Large intestine (tissue), 3 donors: ENCODE measurements at regions not wholly inside any gene's neighbourhood (a gene's known extent, or its start where the extent isn't known, plus 50 kb on each side); places are given as distances from the start of the nearest gene placed in this dataset.

Source experiments
- DNase-seq, 2 donors: peaks; one replicate each; pipeline versions ENCODE4 v3.0.0 to v3.0.0-alpha.2; 2013
- H3K27ac ChIP-seq: one replicate; pipeline ENCODE4 v1.5.1; 2013; ENCODE audit warnings: low read length
- H3K27me3 ChIP-seq: 2 replicates; pipeline ENCODE4 v1.6.1; 2013; ENCODE audit warnings: low read length; ENCODE audit not compliant: control insufficient read depth, insufficient read depth
- H3K36me3 ChIP-seq: 2 replicates; pipeline ENCODE4 v1.6.1; 2013; ENCODE audit warnings: low read length; ENCODE audit not compliant: control insufficient read depth, insufficient read depth
- H3K4me1 ChIP-seq: one replicate; pipeline ENCODE4 v1.6.1; 2013; ENCODE audit warnings: low read length; ENCODE audit not compliant: control insufficient read depth, insufficient read depth
- H3K4me3 ChIP-seq: one replicate; pipeline ENCODE4 v1.5.1; 2013; ENCODE audit warnings: low read length
- H3K9me3 ChIP-seq: one replicate; pipeline ENCODE4 v1.6.1; 2013; ENCODE audit warnings: mild to moderate bottlenecking, low read depth, low read length, moderate library complexity; ENCODE audit not compliant: control insufficient read depth
- WGBS: methylation state at CpG from one replicate; pipeline ENCODE4 v1.1.5; 2013; ENCODE audit warnings: low lambda C conversion rate; ENCODE audit not compliant: insufficient coverage; 5-methylcytosine and 5-hydroxymethylcytosine counted together

- Histone ChIP-seq H3K9me3 (peaks cover 8% of the 10 kb centered on the region), H3K36me3 (no peaks in the 10 kb centered on the region), H3K4me3 (no peak overlapping the region), H3K27ac (no peak overlapping the region), H3K4me1 (no peaks in the 10 kb centered on the region), H3K27me3 (no peaks in the 10 kb centered on the region)
- DNase-seq = no peak
These were observed 498.5 kb downstream of the EIPR1 start for GRCh38 chr2:2879071-2879470.

GRCh38 chr2:2877427-2877826, 500.2 kb downstream of the EIPR1 start:
- Histone ChIP-seq H3K9me3 (peaks cover 8% of the 10 kb centered on the region), H3K4me1 (no peaks in the 10 kb centered on the region), H3K4me3 (no peak overlapping the region), H3K27ac (no peak overlapping the region), H3K27me3 (no peaks in the 10 kb centered on the region), H3K36me3 (no peaks in the 10 kb centered on the region)
- WGBS = 90% methylated on average over 2 of the region's 13 CpGs
- no peak for DNase-seq

GRCh38 chr2:2876331-2877221, 501.0 kb downstream of the EIPR1 start:
- no peaks in the 10 kb centered on the region for H3K36me3 ChIP-seq
- no peak for DNase-seq
- H3K4me1 ChIP-seq = no peaks in the 10 kb centered on the region
- no CpG with 5 or more reads among the region's 18 CpGs for WGBS
- no peak overlapping the region for H3K27ac ChIP-seq
- H3K9me3 ChIP-seq = peaks cover 8% of the 10 kb centered on the region
- no peak overlapping the region for H3K4me3 ChIP-seq
- H3K27me3 ChIP-seq = no peaks in the 10 kb centered on the region

- WGBS = no CpG with 5 or more reads among the region's 6 CpGs
- H3K36me3 ChIP-seq = no peaks in the 10 kb centered on the region
- peaks cover 8% of the 10 kb centered on the region for H3K9me3 ChIP-seq
- no peak for DNase-seq
- no peaks in the 10 kb centered on the region for H3K4me1 ChIP-seq
- no peaks in the 10 kb centered on the region for H3K27me3 ChIP-seq
- H3K27ac ChIP-seq = no peak overlapping the region
- H3K4me3 ChIP-seq = no peak overlapping the region
These were observed 501.8 kb downstream of the EIPR1 start for GRCh38 chr2:2875831-2876230.

- peaks cover 8% of the 10 kb centered on the region for H3K9me3 ChIP-seq
- DNase-seq = no peak
- no peaks in the 10 kb centered on the region for H3K4me1 ChIP-seq
- no peaks in the 10 kb centered on the region for H3K36me3 ChIP-seq
- H3K27ac ChIP-seq = no peak overlapping the region
- WGBS = no CpG with 5 or more reads among the region's 11 CpGs
- H3K4me3 ChIP-seq = no peak overlapping the region
- no peaks in the 10 kb centered on the region for H3K27me3 ChIP-seq
These were observed 502.3 kb downstream of the EIPR1 start for GRCh38 chr2:2875296-2875695.

GRCh38 chr2:2874805-2875204, 502.8 kb downstream of the EIPR1 start:
- Histone ChIP-seq H3K4me3 (no peak overlapping the region), H3K9me3 (peaks cover 8% of the 10 kb centered on the region), H3K4me1 (no peaks in the 10 kb centered on the region), H3K36me3 (no peaks in the 10 kb centered on the region), H3K27ac (no peak overlapping the region), H3K27me3 (no peaks in the 10 kb centered on the region)
- no CpG with 5 or more reads among the region's 12 CpGs for WGBS
- no peak for DNase-seq

- peaks cover 8% of the 10 kb centered on the region for H3K9me3 ChIP-seq
- H3K4me1 ChIP-seq = no peaks in the 10 kb centered on the region
- DNase-seq = no peak
- H3K27ac ChIP-seq = no peak overlapping the region
- no peaks in the 10 kb centered on the region for H3K27me3 ChIP-seq
- WGBS = no CpG with 5 or more reads among the region's 10 CpGs
- no peaks in the 10 kb centered on the region for H3K36me3 ChIP-seq
- H3K4me3 ChIP-seq = no peak overlapping the region
These were observed 503.3 kb downstream of the EIPR1 start for GRCh38 chr2:2874341-2874740.

GRCh38 chr2:2873450-2873811, 504.2 kb downstream of the EIPR1 start:
- WGBS = 80% methylated on average over 1 of the region's 7 CpGs
- peaks cover 8% of the 10 kb centered on the region for H3K9me3 ChIP-seq
- no peaks in the 10 kb centered on the region for H3K36me3 ChIP-seq
- no peaks in the 10 kb centered on the region for H3K4me1 ChIP-seq
- H3K4me3 ChIP-seq = no peak overlapping the region
- no peak overlapping the region for H3K27ac ChIP-seq
- no peak for DNase-seq
- H3K27me3 ChIP-seq = no peaks in the 10 kb centered on the region

GRCh38 chr2:2872713-2873449, 504.7 kb downstream of the EIPR1 start:
- Histone ChIP-seq H3K27ac (no peak overlapping the region), H3K4me1 (no peaks in the 10 kb centered on the region), H3K27me3 (no peaks in the 10 kb centered on the region), H3K4me3 (no peak overlapping the region), H3K9me3 (peaks cover 8% of the 10 kb centered on the region), H3K36me3 (no peaks in the 10 kb centered on the region)
- DNase-seq = no peak
- WGBS = no CpG with 5 or more reads among the region's 3 CpGs

GRCh38 chr2:2872309-2872617, 505.4 kb downstream of the EIPR1 start:
- Histone ChIP-seq H3K36me3 (no peaks in the 10 kb centered on the region), H3K27ac (no peak overlapping the region), H3K4me1 (no peaks in the 10 kb centered on the region), H3K27me3 (no peaks in the 10 kb centered on the region), H3K4me3 (no peak overlapping the region), H3K9me3 (peaks cover 4% of the 10 kb centered on the region)
- whole genome bisulfite sequencing = no CpG with 5 or more reads among the region's 15 CpGs
- DNase-seq = no peak
